Spleen (tissue), 11 donors: ENCODE measurements at regions not wholly inside any gene's neighbourhood (a gene's known extent, or its start where the extent isn't known, plus 50 kb on each side); places are given as distances from the start of the nearest gene placed in this dataset.

Experiments used
- DNase-seq: peaks from one replicate; pipeline ENCODE4 v3.0.0-alpha.2; 2020
- H3K27ac ChIP-seq, 8 donors: fragments of 200-600 bp; sonication (generic) in 7 of 8; 1 replicate in 4 of 8; 2 replicates in 4 of 8; pipeline versions ENCODE4 v1.5.0 to v1.8.0; 2016 to 2021; ENCODE audit warnings: inconsistent platforms in 4 of 8, mild to moderate bottlenecking in 4 of 8, moderate library complexity in 1 of 8
- H3K27me3 ChIP-seq, 7 donors: fragments of 200-600 bp; sonication (generic) in 6 of 7; replicated peaks in 1 of 7; 1 replicate in 4 of 7; 2 replicates in 3 of 7; pipeline versions ENCODE4 v1.5.0 to v1.8.0; 2016 to 2021; ENCODE audit warnings: inconsistent platforms in 3 of 7, mild to moderate bottlenecking in 1 of 7
- H3K36me3 ChIP-seq, 6 donors: fragments of 200-600 bp; sonication (generic) in 5 of 6; 1 replicate in 4 of 6; 2 replicates in 2 of 6; pipeline versions ENCODE4 v1.5.0 to v1.8.0; 2016 to 2021; ENCODE audit warnings: inconsistent platforms in 2 of 6
- H3K4me1 ChIP-seq, 6 donors: fragments of 200-600 bp; sonication (generic) in 5 of 6; 1 replicate in 3 of 6; 2 replicates in 3 of 6; pipeline versions ENCODE4 v1.5.0 to v1.8.0; 2016 to 2021; ENCODE audit warnings: inconsistent platforms in 3 of 6
- H3K4me3 ChIP-seq, 8 donors: fragments of 200-600 bp; sonication (generic) in 7 of 8; 1 replicate in 4 of 8; 2 replicates in 4 of 8; pipeline versions ENCODE4 v1.5.0 to v1.8.0; 2016 to 2021; ENCODE audit warnings: inconsistent platforms in 4 of 8, mild to moderate bottlenecking in 4 of 8, moderate library complexity in 2 of 8
- H3K9me3 ChIP-seq, 8 donors: fragments of 200-600 bp; sonication (generic) in 7 of 8; 1 replicate in 4 of 8; 2 replicates in 4 of 8; pipeline versions ENCODE4 v1.5.0 to v1.8.0; 2016 to 2021; ENCODE audit warnings: inconsistent platforms in 4 of 8
- POLR2A ChIP-seq, 3 donors: fragments of 450-650 bp; IDR thresholded peaks; one replicate each; pipeline ENCODE4 v1.5.1; 2017; ENCODE audit warnings: antibody characterized with exemption in 3 of 3, mild to moderate bottlenecking in 1 of 3
- POLR2AphosphoS5 ChIP-seq, 3 donors: sonication (generic); formaldehyde crosslinking; IDR thresholded peaks; one replicate each; pipeline ENCODE4 v1.5.1; 2017; ENCODE audit warnings: antibody characterized with exemption in 3 of 3
- WGBS, 5 donors: extraction: QIAGEN DNeasy Blood & Tissue Kit in 3 of 5; methylation state at CpG; one replicate each; pipeline versions ENCODE4 v1.1.5 to v1.1.7; 2013 to 2018; 5-methylcytosine and 5-hydroxymethylcytosine counted together
- intact Hi-C: fragments of 100-400 bp; cut with DNase I; formaldehyde crosslinking; loops from one replicate; pipeline ENCODE4 v1.15.0; 2023; ENCODE audit warnings: low total_unique reads
- TF ChIP-seq, protein P1 (sequence below), 11 experiments: fragments of 200-600 bp in 7 of 11; fragments of 450-650 bp in 4 of 11; sonication (generic) in 4 of 11; IDR thresholded peaks in 8 of 11; conservative IDR thresholded peaks in 3 of 11; 1 replicate in 7 of 11; 2 replicates in 4 of 11; pipeline versions ENCODE4 v1.4.0 to v1.8.0; 2016 to 2021; ENCODE audit warnings: antibody characterized with exemption in 11 of 11, inconsistent platforms in 4 of 11, mild to moderate bottlenecking in 1 of 11
- donor health status: healthy with polysubstance abuse.
- donor health status: DM: no; HTN: no; CAD: no; lungs with moderate emphysema.
- donor health status: DM: no; HTN: no; CAD: no.
- donor health status: Bipolar disorder and iron deficiency.
- donor health status: healthy.
- donor health status: DM: no; HTN: no; CAD: no.
- donor health status: DM: yes; HTN: yes; CAD: no.

- Histone ChIP-seq H3K9me3 (peaks cover 0 to 4% (median 0%) of the 10 kb centered on the region in 8 donors), H3K4me3 (no peak overlapping the region), H3K4me1 (no peaks in the 10 kb centered on the region), H3K27ac (peak overlapping the region in 4 of 8 donors; percentile 23 to 54 (median 40)), H3K36me3 (no peaks in the 10 kb centered on the region), H3K27me3 (no peaks in the 10 kb centered on the region)
- intact Hi-C loops: no loop called here
- TF ChIP-seq, protein P1, sequence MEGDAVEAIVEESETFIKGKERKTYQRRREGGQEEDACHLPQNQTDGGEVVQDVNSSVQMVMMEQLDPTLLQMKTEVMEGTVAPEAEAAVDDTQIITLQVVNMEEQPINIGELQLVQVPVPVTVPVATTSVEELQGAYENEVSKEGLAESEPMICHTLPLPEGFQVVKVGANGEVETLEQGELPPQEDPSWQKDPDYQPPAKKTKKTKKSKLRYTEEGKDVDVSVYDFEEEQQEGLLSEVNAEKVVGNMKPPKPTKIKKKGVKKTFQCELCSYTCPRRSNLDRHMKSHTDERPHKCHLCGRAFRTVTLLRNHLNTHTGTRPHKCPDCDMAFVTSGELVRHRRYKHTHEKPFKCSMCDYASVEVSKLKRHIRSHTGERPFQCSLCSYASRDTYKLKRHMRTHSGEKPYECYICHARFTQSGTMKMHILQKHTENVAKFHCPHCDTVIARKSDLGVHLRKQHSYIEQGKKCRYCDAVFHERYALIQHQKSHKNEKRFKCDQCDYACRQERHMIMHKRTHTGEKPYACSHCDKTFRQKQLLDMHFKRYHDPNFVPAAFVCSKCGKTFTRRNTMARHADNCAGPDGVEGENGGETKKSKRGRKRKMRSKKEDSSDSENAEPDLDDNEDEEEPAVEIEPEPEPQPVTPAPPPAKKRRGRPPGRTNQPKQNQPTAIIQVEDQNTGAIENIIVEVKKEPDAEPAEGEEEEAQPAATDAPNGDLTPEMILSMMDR (IDR thresholded peaks at IDR 0.05 in 8 of 11, conservative IDR thresholded peaks at IDR 0.05 in 3 of 11): no peak
- TF ChIP-seq POLR2AphosphoS5 (IDR thresholded peaks at IDR 0.05) (no peak), POLR2A (IDR thresholded peaks at IDR 0.05) (no peak)
- DNase-seq: no peak
- 68 to 84% (median 76%) methylated on average over 12 of the region's 12 CpGs for WGBS, 5 donors
Observed at GRCh38 chr13:104014803-104015645, 948.8 kb upstream of the SLC10A2 start.

GRCh38 chr13:104011505-104012241 is 945.5 kb upstream of the SLC10A2 start:
- intact Hi-C loops: no loop called here
- H3K36me3 ChIP-seq: no peaks in the 10 kb centered on the region
- DNase-seq: no peak
- H3K27me3 ChIP-seq: no peaks in the 10 kb centered on the region
- no peak overlapping the region for H3K27ac ChIP-seq
- WGBS, 5 donors: 74 to 81% (median 78%) methylated on average over 18 of the region's 18 CpGs
- peaks cover 0 to 4% (median 0%) of the 10 kb centered on the region in 8 donors for H3K9me3 ChIP-seq
- no peak overlapping the region for H3K4me3 ChIP-seq
- H3K4me1 ChIP-seq: no peaks in the 10 kb centered on the region
- TF ChIP-seq POLR2A (IDR thresholded peaks at IDR 0.05): no peak
- TF ChIP-seq, protein P1 (IDR thresholded peaks at IDR 0.05 in 8 of 11, conservative IDR thresholded peaks at IDR 0.05 in 3 of 11): no peak
- no peak for TF ChIP-seq POLR2AphosphoS5 (IDR thresholded peaks at IDR 0.05)

DNA sequence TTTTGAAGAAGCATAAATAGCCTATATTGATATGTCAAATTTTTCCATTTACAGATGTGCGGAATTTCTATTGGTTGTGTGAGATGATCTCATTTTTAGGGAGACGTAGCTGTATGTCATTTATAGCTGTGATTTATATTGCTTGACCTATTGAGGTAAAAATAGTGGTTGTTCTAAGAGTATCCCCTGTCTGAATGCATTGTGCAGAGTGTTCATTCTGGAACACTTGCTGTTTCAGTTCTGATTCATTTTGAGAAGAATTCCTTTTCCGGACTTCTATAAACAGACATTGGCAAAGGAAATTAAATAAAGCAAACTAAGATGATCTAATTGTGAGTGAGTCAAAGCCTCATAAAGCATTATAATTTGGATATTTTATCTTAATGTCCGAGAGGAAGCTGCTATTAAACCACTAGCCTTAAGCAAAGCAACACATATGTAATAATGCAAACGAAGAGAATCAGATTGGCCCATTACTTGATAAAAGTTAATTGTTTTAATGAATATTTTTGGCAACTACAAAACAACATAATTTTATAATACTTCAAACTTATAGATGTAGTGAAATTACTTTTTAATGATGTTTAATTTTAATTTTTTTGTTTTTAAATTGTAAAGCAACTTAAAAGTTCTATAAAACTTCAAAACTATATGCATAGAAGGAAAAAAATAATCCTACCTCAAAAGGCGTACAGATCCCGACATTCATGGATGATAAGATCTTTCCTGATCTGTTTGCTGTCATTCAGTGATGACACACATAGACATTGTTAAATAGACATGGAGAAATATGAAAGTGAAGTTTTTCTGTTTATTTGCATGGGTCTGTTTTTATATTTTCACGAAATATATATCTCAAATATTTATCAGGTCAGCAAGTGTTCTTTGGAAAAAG is 942.6 kb upstream of the SLC10A2 start:
- WGBS, 5 donors: 67 to 77% (median 73%) methylated on average over 8 of the region's 8 CpGs
- H3K36me3 ChIP-seq: no peaks in the 10 kb centered on the region
- H3K4me1 ChIP-seq: no peaks in the 10 kb centered on the region
- TF ChIP-seq, protein P1 (IDR thresholded peaks at IDR 0.05 in 8 of 11, conservative IDR thresholded peaks at IDR 0.05 in 3 of 11): no peak
- TF ChIP-seq POLR2AphosphoS5 (IDR thresholded peaks at IDR 0.05) (no peak), POLR2A (IDR thresholded peaks at IDR 0.05) (no peak)
- no peak for DNase-seq
- no peaks in the 10 kb centered on the region for H3K9me3 ChIP-seq
- intact Hi-C loops: no loop called here
- H3K27me3 ChIP-seq: no peaks in the 10 kb centered on the region
- H3K27ac ChIP-seq: no peak overlapping the region
- no peak overlapping the region for H3K4me3 ChIP-seq
